ENCODE measurements at regions not wholly inside any gene's neighbourhood (a gene's known extent, or its start where the extent isn't known, plus 50 kb on each side); places are given as distances from the start of the nearest gene placed in this dataset.

GRCh38 chr4:114464726-114465272 is 133.8 kb upstream of the UGT8 start:
- peak overlapping the region; percentile 3; the same call in 1 of the 2 replicates for H3K27ac ChIP-seq
- TF ChIP-seq ZFX (IDR thresholded peaks at IDR 0.05) = no peak
- no peak for TF ChIP-seq CTCF (conservative IDR thresholded peaks at IDR 0.05)

GRCh38 chr4:114465766-114466165 is 132.8 kb upstream of the UGT8 start:
- TF ChIP-seq ZFX (IDR thresholded peaks at IDR 0.05) = no peak
- no peak for TF ChIP-seq CTCF (conservative IDR thresholded peaks at IDR 0.05)
- H3K27ac ChIP-seq = no peak overlapping the region

- H3K27ac ChIP-seq = no peak overlapping the region
- no peak for TF ChIP-seq ZFX (IDR thresholded peaks at IDR 0.05)
- no peak for TF ChIP-seq CTCF (conservative IDR thresholded peaks at IDR 0.05)
Measured at GRCh38 chr4:114466299-114466698, 132.3 kb upstream of the UGT8 start.

GRCh38 chr4:114472269-114473032 is 126.2 kb upstream of the UGT8 start:
- H3K27ac ChIP-seq = no peak overlapping the region
- TF ChIP-seq ZFX (IDR thresholded peaks at IDR 0.05) = no peak

- H3K27ac ChIP-seq = no peak overlapping the region
- no peak for TF ChIP-seq ZFX (IDR thresholded peaks at IDR 0.05)
Measured at GRCh38 chr4:114474188-114474800, 124.3 kb upstream of the UGT8 start.

GRCh38 chr4:114476310-114476709 is 122.3 kb upstream of the UGT8 start:
- no peak overlapping the region for H3K27ac ChIP-seq
- TF ChIP-seq ZFX (IDR thresholded peaks at IDR 0.05) (no peak), CTCF (conservative IDR thresholded peaks at IDR 0.05) (no peak)

GRCh38 chr4:114479595-114479994 is 119.0 kb upstream of the UGT8 start:
- TF ChIP-seq ZFX (IDR thresholded peaks at IDR 0.05) (no peak), CTCF (conservative IDR thresholded peaks at IDR 0.05) (no peak)
- H3K27ac ChIP-seq = no peak overlapping the region

GRCh38 chr4:114481856-114482255 is 116.8 kb upstream of the UGT8 start:
- H3K27ac ChIP-seq = no peak overlapping the region
- TF ChIP-seq ZFX (IDR thresholded peaks at IDR 0.05) (no peak), CTCF (conservative IDR thresholded peaks at IDR 0.05) (no peak)
